GM12864 (cell line): ENCODE measurements at regions not wholly inside any gene's neighbourhood (a gene's known extent, or its start where the extent isn't known, plus 50 kb on each side); places are given as distances from the start of the nearest gene placed in this dataset.

Experiments
- DNase-seq: peaks from one replicate; pipeline ENCODE4 v3.0.0-alpha.2; 2011; ENCODE audit warnings: low read depth
- H3K4me3 ChIP-seq: 2 replicates; pipeline ENCODE4 v1.5.1; 2011; ENCODE audit warnings: mild to moderate bottlenecking, low read depth, low read length, control low read depth
- CTCF ChIP-seq: IDR thresholded peaks from 2 replicates; pipeline ENCODE4 v1.5.1; 2011; ENCODE audit warnings: low read depth, mild to moderate bottlenecking, moderate library complexity, low read length, control low read depth, inconsistent platforms; ENCODE audit errors: missing control alignments

DNA sequence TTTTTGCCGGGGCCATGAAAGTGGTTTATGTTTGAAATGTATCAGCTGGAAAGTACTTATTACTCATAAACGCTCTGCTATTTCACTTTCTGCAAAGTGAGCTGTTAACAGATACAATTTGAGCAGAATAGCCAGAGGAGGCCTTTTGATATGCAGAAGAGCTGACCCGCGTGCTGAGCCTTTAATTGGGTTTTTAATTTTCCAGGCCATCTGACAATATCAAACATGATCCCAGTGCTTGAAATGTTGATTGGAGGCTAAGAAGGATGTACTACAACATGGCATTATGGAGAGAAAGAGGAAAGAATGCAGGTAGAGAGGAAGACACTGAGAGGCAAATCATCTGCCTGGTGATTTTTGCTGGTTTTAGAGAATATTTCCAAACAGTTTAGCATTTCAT is 261.3 kb upstream of the MEIS2 start:
- H3K4me3 ChIP-seq: no peak overlapping the region
- no peak for TF ChIP-seq CTCF
- DNase-seq: no peak

- H3K4me3 ChIP-seq: no peak overlapping the region
- DNase-seq: no peak
- no peak for TF ChIP-seq CTCF
These were observed 262.1 kb upstream of the MEIS2 start for GRCh38 chr15:37362414-37362813.

GRCh38 chr15:37368961-37369360 is 268.6 kb upstream of the MEIS2 start:
- no peak for DNase-seq
- no peak for TF ChIP-seq CTCF

DNA sequence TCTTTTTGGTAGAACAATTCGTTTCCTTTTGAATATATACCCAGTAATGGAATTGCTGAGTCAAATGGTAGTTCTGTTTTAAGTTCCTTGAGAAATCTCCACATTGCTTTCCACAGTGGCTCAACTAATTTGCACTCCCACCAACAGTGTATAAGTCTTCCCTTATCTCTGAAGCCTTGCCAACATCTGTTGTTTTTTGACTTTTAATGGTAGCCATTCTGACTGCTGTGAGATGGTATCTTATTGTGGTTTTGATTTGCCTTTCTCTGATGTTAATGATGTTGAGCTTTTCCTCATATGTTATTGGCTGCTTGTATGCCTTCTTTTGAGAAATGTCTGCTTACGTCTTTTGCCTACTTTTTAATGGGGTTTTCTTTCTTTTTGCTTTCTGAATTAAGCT is 270.6 kb upstream of the MEIS2 start:
- no peak for DNase-seq
- no peak overlapping the region for H3K4me3 ChIP-seq
- TF ChIP-seq CTCF: no peak

More at GRCh38 chr15:37368961-37369360, 268.6 kb upstream of the MEIS2 start:
- no peak overlapping the region for H3K4me3 ChIP-seq

DNA sequence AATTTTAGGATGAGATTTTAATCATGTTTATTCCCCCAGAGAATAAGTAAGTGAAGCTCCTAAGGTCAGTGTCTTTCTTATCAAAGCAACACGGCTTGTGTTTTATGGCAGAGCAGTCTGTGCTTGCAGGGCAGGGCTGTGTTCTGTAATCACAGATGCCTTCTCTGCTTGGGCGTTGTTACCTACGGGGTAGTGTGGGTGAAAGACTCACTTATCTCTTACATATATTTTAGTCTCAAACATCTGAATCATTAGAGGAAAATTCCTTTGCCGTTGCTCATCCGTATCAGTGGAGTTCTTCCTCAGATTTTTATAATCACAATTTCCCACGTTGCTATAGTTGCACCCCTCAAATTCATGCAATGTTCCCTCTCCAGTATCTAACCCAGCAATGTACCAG is 271.7 kb upstream of the MEIS2 start:
- H3K4me3 ChIP-seq: no peak overlapping the region
- DNase-seq: no peak
- no peak for TF ChIP-seq CTCF

DNA sequence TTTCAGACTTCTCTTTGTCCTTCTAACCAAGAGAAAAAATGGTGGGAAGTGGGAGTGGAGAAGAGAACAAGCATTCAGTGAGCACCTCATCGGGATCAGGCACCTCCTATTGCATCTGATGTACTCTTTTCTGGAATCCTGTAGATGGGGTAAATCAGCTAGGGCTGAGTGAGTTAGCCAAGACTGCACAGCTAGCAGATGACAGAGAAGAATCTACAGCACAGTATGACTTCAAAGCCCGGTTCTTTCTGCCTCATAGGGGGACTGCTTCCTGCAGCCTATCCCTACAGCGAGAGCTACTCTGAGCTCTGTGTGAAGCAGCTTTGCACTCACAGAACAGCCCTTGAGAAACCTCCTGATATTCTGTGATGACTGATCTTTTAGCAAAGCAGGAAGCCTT is 275.2 kb upstream of the MEIS2 start:
- TF ChIP-seq CTCF: no peak
- DNase-seq: no peak
- H3K4me3 ChIP-seq: no peak overlapping the region

GRCh38 chr15:37377428-37377827 is 277.1 kb upstream of the MEIS2 start:
- no peak for TF ChIP-seq CTCF
- no peak overlapping the region for H3K4me3 ChIP-seq
- DNase-seq: no peak
